ENCODE measurements at regions not wholly inside any gene's neighbourhood (a gene's known extent, or its start where the extent isn't known, plus 50 kb on each side); places are given as distances from the start of the nearest gene placed in this dataset.
"Not testable (repeated sequence)": the region's sequence is repeated elsewhere in the genome, so short reads cannot be mapped to it uniquely, and the experiment has no call there.

DNA sequence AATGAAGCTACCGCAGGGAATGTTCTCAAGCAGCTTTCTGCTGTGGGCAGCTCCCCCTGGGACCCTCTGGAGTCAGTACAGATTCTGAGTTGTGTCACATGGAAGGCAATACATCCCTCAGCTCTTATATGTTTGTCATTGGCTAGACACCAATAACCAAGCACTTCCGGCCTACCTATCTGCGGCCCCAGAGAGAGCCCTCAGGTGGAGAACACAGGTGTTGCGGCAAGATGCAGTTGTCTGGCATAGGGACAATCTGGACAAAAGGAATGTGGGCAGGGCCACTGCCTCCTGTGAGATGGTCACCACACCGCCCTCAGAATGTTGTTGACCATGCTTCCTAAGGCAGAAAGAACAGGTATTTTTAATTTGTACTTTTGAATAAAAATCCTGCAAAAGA lies 118.7 kb downstream of the BRMS1L start:
- no peak for DNase-seq (ENCODE audit: low read depth in 2 of 2)

GRCh38 chr14:35940291-35940690 lies 114.2 kb downstream of the BRMS1L start:
- no peak for DNase-seq (ENCODE audit: low read depth in 2 of 2)

GRCh38 chr14:35938770-35939169 lies 112.6 kb downstream of the BRMS1L start:
- no peak for DNase-seq (ENCODE audit: low read depth in 2 of 2)

GRCh38 chr14:35934499-35934898 lies 108.4 kb downstream of the BRMS1L start:
- no peak for DNase-seq (ENCODE audit: low read depth in 2 of 2)

DNA sequence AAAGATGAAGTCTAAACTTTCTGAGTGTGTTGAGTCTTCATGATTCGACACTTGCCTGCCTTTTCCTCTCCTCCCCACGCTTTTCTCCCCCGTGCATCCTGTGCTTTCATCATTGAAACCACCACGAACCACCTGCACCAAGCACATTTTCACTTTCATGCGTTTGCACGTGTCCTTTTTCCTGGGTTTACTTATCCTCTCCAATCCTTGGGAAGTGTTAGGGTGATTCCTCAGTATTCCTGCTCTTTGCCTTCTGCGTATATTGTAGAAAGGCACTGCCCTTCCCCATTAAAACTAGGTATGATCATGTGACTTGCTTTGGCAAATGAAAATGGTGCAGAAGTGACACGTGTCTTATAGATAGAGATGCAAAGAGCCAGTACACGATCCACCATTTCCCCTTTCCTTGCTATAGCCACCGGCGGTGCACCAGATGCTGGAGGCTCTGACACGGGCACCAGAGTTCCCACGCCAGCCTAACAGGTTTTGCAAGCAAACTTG lies 106.6 kb downstream of the BRMS1L start:
- DNase-seq (ENCODE audit: low read depth in 2 of 2): peak in 1 of 2 donors; percentile 8

GRCh38 chr14:35932136-35932535 lies 106.0 kb downstream of the BRMS1L start:
- DNase-seq (ENCODE audit: low read depth in 2 of 2): no peak

DNA sequence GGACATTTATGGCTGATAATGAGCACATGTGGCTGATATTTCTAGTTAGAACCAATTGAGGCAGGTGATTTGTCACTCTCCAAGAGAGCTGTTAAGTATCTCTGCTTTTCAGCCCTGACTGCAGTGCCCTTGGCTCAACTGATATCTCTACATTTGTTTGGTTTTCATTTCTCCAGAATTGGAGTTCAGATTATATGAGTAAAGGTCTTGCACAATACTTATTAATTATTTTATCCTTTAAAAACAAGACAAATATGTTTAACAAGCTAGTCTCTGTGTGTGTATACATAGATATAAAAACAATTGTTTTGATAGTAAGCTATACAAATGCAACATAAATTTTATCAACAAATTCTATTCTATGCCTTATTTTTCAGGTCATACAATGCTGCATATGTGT lies 105.2 kb downstream of the BRMS1L start:
- no peak for DNase-seq (ENCODE audit: low read depth in 2 of 2)

GRCh38 chr14:35929186-35929585 lies 103.0 kb downstream of the BRMS1L start:
- DNase-seq (ENCODE audit: low read depth in 2 of 2): no peak

GRCh38 chr14:35927727-35928126 lies 101.6 kb downstream of the BRMS1L start:
- no peak for DNase-seq (ENCODE audit: low read depth in 2 of 2)

GRCh38 chr14:35925319-35925718 lies 99.2 kb downstream of the BRMS1L start:
- no peak for DNase-seq (ENCODE audit: low read depth in 2 of 2)

- DNase-seq (ENCODE audit: low read depth in 2 of 2): not testable (repeated sequence)
Measured at GRCh38 chr14:35922590-35922989, 96.5 kb downstream of the BRMS1L start.

DNA sequence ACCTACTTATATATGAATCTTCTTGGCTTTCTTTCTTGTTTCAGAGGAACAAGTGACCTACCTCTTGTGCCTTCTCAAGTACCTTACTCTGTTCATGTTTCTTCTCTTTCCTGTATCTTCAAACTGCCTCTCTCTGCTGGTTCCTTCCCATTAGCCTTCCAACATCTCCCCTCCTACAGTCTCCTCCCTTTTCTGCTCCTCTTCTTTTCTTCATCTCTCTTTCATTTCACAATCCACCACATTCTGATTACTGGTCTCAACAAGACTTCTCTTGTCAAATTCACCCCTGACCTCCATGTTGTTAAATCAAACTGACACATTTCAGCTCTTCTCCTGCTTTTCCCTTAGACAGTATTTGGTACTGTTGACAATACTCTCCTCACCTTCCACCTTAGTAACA lies 95.6 kb downstream of the BRMS1L start:
- no peak for DNase-seq (ENCODE audit: low read depth in 2 of 2)
